ENCODE measurements at regions not wholly inside any gene's neighbourhood (a gene's known extent, or its start where the extent isn't known, plus 50 kb on each side); places are given as distances from the start of the nearest gene placed in this dataset.

DNA sequence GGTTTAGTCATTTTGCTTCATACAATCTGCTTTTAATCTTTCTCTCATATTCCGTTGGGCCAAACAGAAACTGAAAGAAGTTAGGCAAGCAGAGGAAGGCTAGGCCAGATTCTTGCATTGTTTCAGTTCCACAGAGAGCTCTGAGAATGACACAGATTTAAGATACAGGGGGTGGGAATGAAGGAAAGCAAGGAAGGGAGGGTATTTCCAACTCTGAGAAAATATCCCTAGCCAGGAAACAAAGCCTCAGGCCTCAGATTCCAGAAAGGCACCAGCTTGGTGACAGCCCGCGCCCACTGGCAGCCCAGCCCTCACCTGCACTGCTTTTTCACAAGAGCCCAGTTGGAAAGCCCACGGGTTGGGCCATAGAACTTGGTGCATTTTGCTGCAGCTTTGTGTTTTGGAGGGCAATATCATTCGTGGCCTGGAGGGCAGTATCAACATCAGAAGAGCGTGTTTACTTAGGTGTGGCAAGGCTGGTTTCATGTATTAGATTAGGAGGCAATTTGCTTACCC, 63.5 kb downstream of the ENC1 start:
- Histone ChIP-seq H3K27me3 (ENCODE audit: control insufficient read depth, insufficient read depth, low read length) (no peaks in the 10 kb centered on the region), H3K36me3 (ENCODE audit: control insufficient read depth, insufficient read depth, low read length) (no peaks in the 10 kb centered on the region), H3K4me3 (ENCODE audit: low read depth, low read length) (no peak overlapping the region)
- peak; percentile 44 for DNase-seq (ENCODE audit: low read depth)
- TF ChIP-seq, protein P1, sequence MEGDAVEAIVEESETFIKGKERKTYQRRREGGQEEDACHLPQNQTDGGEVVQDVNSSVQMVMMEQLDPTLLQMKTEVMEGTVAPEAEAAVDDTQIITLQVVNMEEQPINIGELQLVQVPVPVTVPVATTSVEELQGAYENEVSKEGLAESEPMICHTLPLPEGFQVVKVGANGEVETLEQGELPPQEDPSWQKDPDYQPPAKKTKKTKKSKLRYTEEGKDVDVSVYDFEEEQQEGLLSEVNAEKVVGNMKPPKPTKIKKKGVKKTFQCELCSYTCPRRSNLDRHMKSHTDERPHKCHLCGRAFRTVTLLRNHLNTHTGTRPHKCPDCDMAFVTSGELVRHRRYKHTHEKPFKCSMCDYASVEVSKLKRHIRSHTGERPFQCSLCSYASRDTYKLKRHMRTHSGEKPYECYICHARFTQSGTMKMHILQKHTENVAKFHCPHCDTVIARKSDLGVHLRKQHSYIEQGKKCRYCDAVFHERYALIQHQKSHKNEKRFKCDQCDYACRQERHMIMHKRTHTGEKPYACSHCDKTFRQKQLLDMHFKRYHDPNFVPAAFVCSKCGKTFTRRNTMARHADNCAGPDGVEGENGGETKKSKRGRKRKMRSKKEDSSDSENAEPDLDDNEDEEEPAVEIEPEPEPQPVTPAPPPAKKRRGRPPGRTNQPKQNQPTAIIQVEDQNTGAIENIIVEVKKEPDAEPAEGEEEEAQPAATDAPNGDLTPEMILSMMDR (IDR thresholded peaks at IDR 0.05; ENCODE audit: insufficient read depth, low read length, poor library complexity, severe bottlenecking): no peak

DNA sequence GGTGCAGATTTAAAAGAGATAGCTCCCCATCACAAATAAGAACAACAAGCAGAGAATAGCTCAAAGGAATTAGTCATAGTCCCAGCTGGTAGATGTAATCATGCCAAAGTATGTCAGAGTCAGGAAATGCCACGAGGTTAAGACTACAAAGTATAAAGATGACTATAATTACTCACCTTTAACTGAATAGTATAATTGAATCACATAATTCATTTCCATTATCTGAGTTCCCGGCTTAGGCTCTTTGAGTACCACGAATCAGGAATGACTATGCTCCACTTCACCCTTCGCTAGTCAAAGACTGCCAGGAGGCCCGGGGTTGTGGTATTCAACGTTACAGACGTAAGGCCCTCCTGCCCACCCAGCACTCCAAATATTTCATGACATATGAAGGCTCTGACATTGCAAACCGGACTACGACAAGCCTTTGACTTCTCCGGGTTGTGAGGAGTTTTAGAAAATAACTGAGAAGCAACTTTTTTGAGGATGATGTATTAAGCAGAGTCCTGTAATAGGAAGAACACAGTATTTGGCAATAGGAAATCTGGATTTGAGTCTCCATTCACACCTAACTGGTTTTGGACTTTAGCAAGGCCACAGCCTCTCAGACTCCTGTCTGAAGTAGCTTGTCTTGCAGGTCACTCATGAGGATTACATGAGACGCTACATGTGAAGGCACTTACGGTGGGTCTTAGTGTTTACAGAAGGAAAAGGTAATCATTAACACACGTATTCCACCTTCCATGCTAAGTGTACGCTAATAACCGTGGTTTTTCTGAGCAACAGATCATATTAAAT, 64.6 kb downstream of the ENC1 start:
- H3K36me3 ChIP-seq (ENCODE audit: control insufficient read depth, insufficient read depth, low read length): no peaks in the 10 kb centered on the region
- TF ChIP-seq, protein P1 (IDR thresholded peaks at IDR 0.05; ENCODE audit: insufficient read depth, low read length, poor library complexity, severe bottlenecking): no peak
- H3K27me3 ChIP-seq (ENCODE audit: control insufficient read depth, insufficient read depth, low read length): no peaks in the 10 kb centered on the region
- no peak overlapping the region for H3K4me3 ChIP-seq (ENCODE audit: low read depth, low read length)
- DNase-seq (ENCODE audit: low read depth): peak; percentile 68

DNA sequence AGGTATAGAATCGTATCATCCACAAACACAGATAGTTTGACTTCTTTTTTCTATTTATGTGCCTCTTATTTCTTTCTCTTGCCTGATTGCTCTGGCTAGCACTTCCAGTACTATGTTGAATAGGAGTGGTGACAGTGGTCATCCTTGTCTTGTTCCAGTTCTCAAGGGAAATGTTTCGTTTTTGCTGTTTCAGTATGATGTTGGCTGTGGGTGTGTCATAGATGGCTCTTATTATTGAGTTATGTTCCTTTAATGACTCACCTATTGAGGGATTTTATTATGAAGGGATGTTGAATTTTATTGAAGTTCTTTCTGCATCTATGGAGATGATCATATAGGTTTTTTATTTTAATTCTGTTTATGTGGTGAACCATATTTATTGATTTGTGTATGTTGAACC, 70.3 kb downstream of the ENC1 start:
- Histone ChIP-seq H3K4me3 (ENCODE audit: low read depth, low read length) (no peak overlapping the region), H3K27me3 (ENCODE audit: control insufficient read depth, insufficient read depth, low read length) (no peaks in the 10 kb centered on the region), H3K36me3 (ENCODE audit: control insufficient read depth, insufficient read depth, low read length) (no peaks in the 10 kb centered on the region)
- DNase-seq (ENCODE audit: low read depth): no peak
- TF ChIP-seq, protein P1 (IDR thresholded peaks at IDR 0.05; ENCODE audit: insufficient read depth, low read length, poor library complexity, severe bottlenecking): no peak

DNA sequence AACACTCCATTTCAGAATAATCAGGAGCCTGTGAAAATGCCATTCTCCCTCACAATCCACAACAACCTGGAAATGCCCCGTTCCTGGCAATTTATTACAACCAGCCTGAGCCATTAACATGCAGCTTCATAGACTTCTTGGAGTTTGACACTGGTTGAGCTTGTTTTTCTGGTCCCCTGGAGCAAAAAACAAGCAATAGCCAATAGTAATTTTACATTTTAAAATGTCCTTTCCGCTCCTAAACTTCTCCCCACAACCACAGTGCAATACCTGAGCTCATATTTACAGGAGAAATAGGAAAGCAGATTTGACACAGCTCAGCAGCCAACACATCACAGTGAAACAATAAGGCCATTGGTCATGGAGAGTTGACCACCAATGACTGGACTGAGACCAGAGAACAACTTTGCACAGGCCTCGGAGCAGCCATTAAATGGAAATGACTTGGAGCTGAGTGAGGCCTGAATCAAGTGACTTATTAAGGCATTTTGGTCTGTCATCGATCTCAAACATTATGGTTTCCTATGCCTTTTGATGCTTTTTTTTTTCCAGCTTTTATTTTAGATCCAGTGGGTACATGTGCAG, 73.0 kb downstream of the ENC1 start:
- Histone ChIP-seq H3K4me3 (ENCODE audit: low read depth, low read length) (no peak overlapping the region), H3K27me3 (ENCODE audit: control insufficient read depth, insufficient read depth, low read length) (no peaks in the 10 kb centered on the region), H3K36me3 (ENCODE audit: control insufficient read depth, insufficient read depth, low read length) (no peaks in the 10 kb centered on the region)
- TF ChIP-seq, protein P1 (IDR thresholded peaks at IDR 0.05; ENCODE audit: insufficient read depth, low read length, poor library complexity, severe bottlenecking): no peak
- DNase-seq (ENCODE audit: low read depth): no peak

DNA sequence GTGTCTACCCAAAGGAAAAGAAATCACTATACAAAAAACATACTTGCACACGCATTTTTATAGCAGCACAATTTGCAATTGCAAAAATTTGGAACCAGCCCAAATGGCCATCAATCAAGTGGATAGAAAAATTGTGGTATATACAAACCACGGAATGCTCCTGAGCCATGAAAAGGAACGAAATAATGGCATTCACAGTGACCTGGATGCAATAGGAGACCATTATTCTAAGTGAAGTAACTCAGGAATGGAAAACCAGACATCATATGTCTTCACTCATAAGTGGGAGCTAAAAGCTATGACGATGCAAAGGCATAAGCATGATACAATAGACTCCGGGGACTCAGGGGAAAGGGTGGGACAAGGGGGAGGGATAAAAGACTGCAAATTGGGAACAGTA, 78.4 kb downstream of the ENC1 start:
- Histone ChIP-seq H3K4me3 (ENCODE audit: low read depth, low read length) (no peak overlapping the region), H3K36me3 (ENCODE audit: control insufficient read depth, insufficient read depth, low read length) (no peaks in the 10 kb centered on the region), H3K27me3 (ENCODE audit: control insufficient read depth, insufficient read depth, low read length) (no peaks in the 10 kb centered on the region)
- DNase-seq (ENCODE audit: low read depth): no peak
- TF ChIP-seq, protein P1 (IDR thresholded peaks at IDR 0.05; ENCODE audit: insufficient read depth, low read length, poor library complexity, severe bottlenecking): no peak
